ENCODE measurements at regions not wholly inside any gene's neighbourhood (a gene's known extent, or its start where the extent isn't known, plus 50 kb on each side); places are given as distances from the start of the nearest gene placed in this dataset.
"Not testable (repeated sequence)": the region's sequence is repeated elsewhere in the genome, so short reads cannot be mapped to it uniquely, and the experiment has no call there.

- H3K27ac ChIP-seq, H3K9ac ChIP-seq, H3K4me1 ChIP-seq, H3K9me3 ChIP-seq, H3K4me2 ChIP-seq, H4K20me1 ChIP-seq, H3K4me3 ChIP-seq, H3K36me3 ChIP-seq: not testable (repeated sequence)
- H3K27me3 ChIP-seq = peaks cover 12% of the 10 kb centered on the region
Measured at GRCh38 chrX:89539150-89539549, 382.6 kb upstream of the TGIF2LX start.

DNA sequence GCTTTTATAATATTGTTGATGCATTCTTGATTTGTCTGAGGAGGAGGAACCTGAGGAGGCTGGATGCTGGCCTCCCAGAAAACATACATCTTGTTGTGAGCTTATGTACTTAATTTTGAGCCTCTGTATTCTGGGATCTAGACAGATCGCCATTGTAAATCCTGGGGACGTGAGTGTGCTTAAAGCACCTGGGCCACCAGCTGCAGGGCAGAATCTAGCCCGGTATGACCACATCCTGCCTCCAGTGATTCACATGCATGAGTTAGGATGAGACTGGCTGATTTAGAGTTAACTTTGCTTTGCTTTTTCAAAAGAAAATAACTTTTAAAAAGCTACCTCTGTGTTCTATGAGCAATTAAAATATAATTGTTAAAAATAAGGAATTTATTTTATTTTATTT, 364.6 kb upstream of the TGIF2LX start:
- H3K9me3 ChIP-seq, H3K4me1 ChIP-seq, H3K4me2 ChIP-seq, H3K36me3 ChIP-seq, H4K20me1 ChIP-seq, H3K27ac ChIP-seq, H3K4me3 ChIP-seq, H3K9ac ChIP-seq: not testable (repeated sequence)
- H3K27me3 ChIP-seq = peaks cover 17% of the 10 kb centered on the region

DNA sequence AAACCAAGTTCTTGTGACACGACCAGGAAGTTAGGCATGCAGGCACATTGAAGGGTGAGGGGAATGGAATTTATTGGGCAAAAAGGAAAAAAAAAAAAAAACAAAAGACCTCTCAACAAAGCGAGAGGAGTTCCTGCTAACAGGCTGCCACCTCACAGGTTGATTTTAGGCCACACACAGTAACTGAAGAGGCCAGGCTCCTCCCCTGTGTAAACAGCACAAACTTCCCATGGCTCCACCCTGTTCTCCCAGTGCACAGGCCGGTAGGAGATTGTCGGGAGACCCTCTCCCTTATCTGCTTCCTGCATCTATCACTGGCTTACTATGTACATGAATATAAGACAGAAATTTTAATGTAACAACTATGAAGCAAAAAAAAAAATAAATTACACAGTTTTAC, 359.6 kb upstream of the TGIF2LX start:
- not testable (repeated sequence) for H3K27ac ChIP-seq, H4K20me1 ChIP-seq, H3K9ac ChIP-seq, H3K36me3 ChIP-seq, H3K4me1 ChIP-seq, H3K4me2 ChIP-seq, H3K9me3 ChIP-seq, H3K27me3 ChIP-seq, H3K4me3 ChIP-seq

GRCh38 chrX:89563107-89563506, 358.6 kb upstream of the TGIF2LX start:
- not testable (repeated sequence) for H3K27me3 ChIP-seq, H3K9ac ChIP-seq, H3K4me3 ChIP-seq, H3K4me1 ChIP-seq, H3K4me2 ChIP-seq, H3K27ac ChIP-seq, H3K9me3 ChIP-seq, H4K20me1 ChIP-seq, H3K36me3 ChIP-seq

GRCh38 chrX:89567787-89568186, 353.9 kb upstream of the TGIF2LX start:
- not testable (repeated sequence) for H4K20me1 ChIP-seq, H3K27ac ChIP-seq, H3K36me3 ChIP-seq, H3K9me3 ChIP-seq, H3K4me1 ChIP-seq, H3K4me2 ChIP-seq, H3K9ac ChIP-seq, H3K27me3 ChIP-seq, H3K4me3 ChIP-seq

DNA sequence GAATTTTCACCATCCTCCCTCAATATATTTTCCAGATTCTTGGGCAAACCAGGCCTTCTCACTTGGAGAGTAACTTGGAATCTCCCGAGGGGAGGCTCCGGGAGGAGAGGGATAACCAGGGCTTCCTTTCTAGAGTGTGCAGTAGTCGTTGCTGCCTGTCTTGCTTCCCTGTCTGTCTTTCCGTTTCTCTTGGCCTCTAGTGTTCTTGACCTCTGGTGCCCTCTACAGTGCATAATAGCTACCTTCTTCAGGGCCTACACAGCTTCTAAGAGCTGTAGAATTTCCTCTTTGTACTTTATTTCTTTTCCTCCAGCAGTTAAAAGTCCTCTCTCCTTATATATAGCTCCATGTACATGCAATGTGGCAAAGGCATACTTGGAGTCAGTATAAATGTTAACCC, 339.8 kb upstream of the TGIF2LX start:
- H3K4me3 ChIP-seq, H3K4me2 ChIP-seq, H3K9me3 ChIP-seq, H3K9ac ChIP-seq, H3K27ac ChIP-seq, H3K27me3 ChIP-seq, H4K20me1 ChIP-seq, H3K4me1 ChIP-seq, H3K36me3 ChIP-seq: not testable (repeated sequence)

DNA sequence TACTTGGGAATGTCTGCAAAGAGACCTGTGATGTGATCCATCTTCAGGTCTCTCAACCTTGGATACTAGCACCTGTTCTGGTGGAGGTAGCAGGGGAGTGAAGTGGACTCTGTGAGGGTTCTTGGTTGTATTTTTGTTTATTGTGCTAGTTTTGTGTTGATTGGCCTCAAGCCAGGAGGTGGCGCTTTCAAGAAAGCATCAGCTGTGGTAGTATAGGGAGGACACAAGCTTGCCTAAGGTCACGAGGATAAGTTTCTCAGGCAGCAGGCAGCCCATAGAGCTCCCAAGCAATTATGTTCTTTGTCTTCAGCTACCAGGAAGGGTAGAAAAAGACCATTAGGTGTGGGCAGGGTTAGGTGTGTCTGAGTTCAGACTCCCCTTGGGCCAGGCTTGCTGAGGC, 289.9 kb upstream of the TGIF2LX start:
- not testable (repeated sequence) for H3K9me3 ChIP-seq, H3K4me2 ChIP-seq, H3K27ac ChIP-seq, H3K27me3 ChIP-seq, H3K4me3 ChIP-seq, H3K9ac ChIP-seq, H4K20me1 ChIP-seq, H3K36me3 ChIP-seq, H3K4me1 ChIP-seq

- not testable (repeated sequence) for H3K36me3 ChIP-seq, H3K4me3 ChIP-seq, H3K27ac ChIP-seq, H3K9me3 ChIP-seq, H3K4me1 ChIP-seq, H4K20me1 ChIP-seq, H3K4me2 ChIP-seq, H3K27me3 ChIP-seq, H3K9ac ChIP-seq
Measured at GRCh38 chrX:89635887-89636286, 285.8 kb upstream of the TGIF2LX start.

- H3K9ac ChIP-seq, H3K4me2 ChIP-seq, H3K4me1 ChIP-seq, H3K4me3 ChIP-seq, H3K27me3 ChIP-seq, H3K9me3 ChIP-seq, H4K20me1 ChIP-seq, H3K27ac ChIP-seq, H3K36me3 ChIP-seq: not testable (repeated sequence)
Measured at GRCh38 chrX:89658662-89659061, 263.0 kb upstream of the TGIF2LX start.

GRCh38 chrX:89706481-89706880, 215.2 kb upstream of the TGIF2LX start:
- H3K9ac ChIP-seq, H3K27me3 ChIP-seq, H3K36me3 ChIP-seq, H4K20me1 ChIP-seq, H3K27ac ChIP-seq, H3K4me3 ChIP-seq, H3K9me3 ChIP-seq, H3K4me1 ChIP-seq, H3K4me2 ChIP-seq: not testable (repeated sequence)

DNA sequence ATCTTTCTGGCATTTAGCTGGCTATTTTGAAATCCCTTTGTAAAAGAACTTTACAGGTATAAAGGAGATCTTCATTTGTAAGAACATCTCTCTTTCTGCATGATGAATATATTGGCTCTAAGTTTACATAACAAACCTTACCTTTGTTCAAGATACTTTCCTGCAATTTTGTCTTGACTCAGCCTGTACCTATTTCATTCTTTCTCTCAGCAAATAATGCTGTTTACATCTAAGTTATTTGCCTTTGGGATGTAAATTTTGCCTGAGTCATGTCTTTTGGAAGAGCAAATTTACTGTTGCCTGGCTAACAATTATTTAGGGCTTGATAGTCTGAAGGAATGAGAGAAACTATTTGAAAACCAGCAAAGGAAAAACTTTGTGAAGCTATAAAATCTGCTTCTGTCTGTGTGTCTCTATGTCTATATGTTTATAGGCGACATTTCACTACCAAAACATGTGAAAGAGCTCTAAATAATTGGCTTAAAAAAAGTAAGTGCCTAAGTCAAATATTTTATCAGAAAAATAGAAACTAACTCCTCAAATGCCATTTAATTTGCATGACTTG, 214.3 kb upstream of the TGIF2LX start:
- not testable (repeated sequence) for H4K20me1 ChIP-seq, H3K27me3 ChIP-seq, H3K4me1 ChIP-seq, H3K27ac ChIP-seq, H3K9ac ChIP-seq, H3K9me3 ChIP-seq, H3K4me2 ChIP-seq, H3K36me3 ChIP-seq, H3K4me3 ChIP-seq

- H3K9ac ChIP-seq, H3K4me1 ChIP-seq, H3K36me3 ChIP-seq, H3K4me3 ChIP-seq, H3K4me2 ChIP-seq, H3K27ac ChIP-seq, H4K20me1 ChIP-seq, H3K9me3 ChIP-seq: not testable (repeated sequence)
- peaks cover 59% of the 10 kb centered on the region for H3K27me3 ChIP-seq
Measured at GRCh38 chrX:89734367-89734766, 187.3 kb upstream of the TGIF2LX start.

DNA sequence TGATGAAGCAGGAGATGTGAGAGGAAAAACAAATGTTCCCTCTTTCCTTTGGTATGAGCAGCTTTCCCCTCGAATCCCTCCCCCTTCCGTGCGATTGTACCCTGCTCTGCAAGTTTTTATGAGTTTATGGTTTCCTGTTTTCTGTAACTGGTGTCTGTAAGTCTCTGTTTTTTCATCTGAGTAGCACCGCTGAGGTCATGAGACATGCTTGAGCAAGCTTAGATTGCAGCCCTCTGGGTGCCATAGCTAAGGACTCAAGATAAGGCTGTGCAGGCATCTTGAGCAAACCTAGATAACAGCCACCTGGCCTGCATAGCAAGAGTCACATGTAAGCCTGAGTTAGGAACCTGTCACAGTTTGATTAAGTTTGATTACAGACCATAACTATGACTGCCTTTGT, 165.2 kb upstream of the TGIF2LX start:
- not testable (repeated sequence) for H3K4me2 ChIP-seq, H4K20me1 ChIP-seq, H3K9ac ChIP-seq, H3K36me3 ChIP-seq, H3K27ac ChIP-seq, H3K4me3 ChIP-seq, H3K4me1 ChIP-seq
- Histone ChIP-seq H3K9me3 (peaks cover 14% of the 10 kb centered on the region), H3K27me3 (peaks cover 31% of the 10 kb centered on the region)

- H3K4me1 ChIP-seq, H3K36me3 ChIP-seq, H3K9ac ChIP-seq, H3K4me3 ChIP-seq, H3K27ac ChIP-seq, H3K4me2 ChIP-seq, H4K20me1 ChIP-seq: not testable (repeated sequence)
- Histone ChIP-seq H3K9me3 (peaks cover 14% of the 10 kb centered on the region), H3K27me3 (peaks cover 40% of the 10 kb centered on the region)
Measured at GRCh38 chrX:89757767-89758166, 163.9 kb upstream of the TGIF2LX start.

DNA sequence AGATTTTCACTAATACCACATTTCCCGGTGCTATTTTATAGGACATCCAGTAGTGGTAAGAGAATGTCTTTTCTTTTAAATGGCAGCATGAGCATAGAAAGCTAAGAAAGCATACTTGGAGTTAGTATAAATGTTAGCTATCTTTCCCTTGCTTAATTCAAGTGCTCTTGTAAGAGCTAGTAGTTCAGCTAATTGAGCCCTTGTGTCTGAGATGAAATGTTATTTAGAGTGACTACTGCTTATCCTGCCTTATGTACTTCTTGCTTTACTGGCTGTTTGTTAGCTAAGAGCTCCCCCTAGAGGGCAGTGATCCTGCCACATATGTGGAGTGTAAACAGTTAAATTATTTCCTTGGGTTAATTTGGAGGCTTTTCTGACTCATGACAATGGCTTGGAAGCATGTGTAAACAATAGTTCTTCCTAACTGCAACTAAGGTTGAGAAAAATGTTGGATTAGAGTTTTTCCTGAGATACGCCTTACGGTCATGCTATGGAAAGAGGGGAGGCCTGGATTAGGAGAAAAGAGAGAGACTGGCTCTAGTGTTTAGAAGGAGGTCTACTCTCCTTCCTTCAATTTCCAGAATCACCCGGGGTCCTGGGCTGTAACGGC, 162.5 kb upstream of the TGIF2LX start:
- not testable (repeated sequence) for H3K4me1 ChIP-seq, H3K4me2 ChIP-seq, H3K4me3 ChIP-seq, H4K20me1 ChIP-seq, H3K9ac ChIP-seq, H3K27ac ChIP-seq, H3K36me3 ChIP-seq
- peaks cover 14% of the 10 kb centered on the region for H3K9me3 ChIP-seq
- H3K27me3 ChIP-seq = peaks cover 41% of the 10 kb centered on the region

Measured in BLaER1 (cell line).